ENCODE measurements at regions not wholly inside any gene's neighbourhood (a gene's known extent, or its start where the extent isn't known, plus 50 kb on each side); places are given as distances from the start of the nearest gene placed in this dataset.

- H3K4me1 ChIP-seq (ENCODE audit: control insufficient read depth in 1 of 2, insufficient read depth in 2 of 2, low read length in 2 of 2), result no peaks in the 10 kb centered on the region
- H3K27me3 ChIP-seq (ENCODE audit: control insufficient read depth in 2 of 2, insufficient read depth in 2 of 2, low read length in 2 of 2), result no peaks in the 10 kb centered on the region
- peaks cover 0 to 8% (median 2%) of the 10 kb centered on the region in 3 donors for H3K27me3 Mint-ChIP-seq (ENCODE audit: low read depth in 3 of 3)
- no peak overlapping the region for H3K27ac Mint-ChIP-seq
- no peak overlapping the region for H3K9ac ChIP-seq (ENCODE audit: insufficient read depth, low read length, poor library complexity, severe bottlenecking)
- no peaks in the 10 kb centered on the region for H4K20me1 ChIP-seq (ENCODE audit: insufficient read depth, low read length)
- intact Hi-C loops (cut with micrococcal nuclease), result no loop called here
- 100% methylated on average over 1 of the region's 1 CpG for WGBS (ENCODE audit: insufficient coverage)
- peaks cover 0 to 3% of the 10 kb centered on the region in 2 donors for H3K9me3 ChIP-seq (replicated peaks in 1 of 2; ENCODE audit: control insufficient read depth in 1 of 2, insufficient read depth in 1 of 2, low read length in 2 of 2)
- peaks cover 0 to 6% (median 3%) of the 10 kb centered on the region in 7 donors for H3K9me3 Mint-ChIP-seq
- no peaks in the 10 kb centered on the region for H3K4me1 Mint-ChIP-seq
- TF ChIP-seq CTCF (IDR thresholded peaks at IDR 0.05), result no peak
- H3K36me3 Mint-ChIP-seq, result no peaks in the 10 kb centered on the region
- no peak overlapping the region for H3K4me3 Mint-ChIP-seq
- DNase-seq, result no peak
- H3K36me3 ChIP-seq (replicated peaks in 1 of 2; ENCODE audit: control insufficient read depth in 1 of 2, insufficient read depth in 2 of 2, low read length in 2 of 2), result no peaks in the 10 kb centered on the region
- H3K79me2 ChIP-seq (ENCODE audit: insufficient read depth, low read length), result no peaks in the 10 kb centered on the region
- H2AFZ ChIP-seq (ENCODE audit: insufficient read depth, low read depth, low read length, poor library complexity, severe bottlenecking), result no peak overlapping the region
- H3K4me3 ChIP-seq (replicated peaks in 1 of 3; ENCODE audit: low read depth in 2 of 3, low read length in 3 of 3), result no peak overlapping the region
- H3K27ac ChIP-seq (ENCODE audit: low read depth in 1 of 2, low read length in 2 of 2), result no peak overlapping the region
- H3K4me2 ChIP-seq (replicated peaks; ENCODE audit: extremely low read depth, low read length, poor library complexity, severe bottlenecking), result no peak overlapping the region
These were observed 58.4 kb upstream of the IGSF21 start for GRCh38 chr1:18049228-18049627.

- Histone ChIP-seq H3K4me2 (replicated peaks; ENCODE audit: extremely low read depth, low read length, poor library complexity, severe bottlenecking) (no peak overlapping the region), H3K36me3 (replicated peaks in 1 of 2; ENCODE audit: control insufficient read depth in 1 of 2, insufficient read depth in 2 of 2, low read length in 2 of 2) (no peaks in the 10 kb centered on the region), H4K20me1 (ENCODE audit: insufficient read depth, low read length) (no peaks in the 10 kb centered on the region), H3K27ac (ENCODE audit: low read depth in 1 of 2, low read length in 2 of 2) (no peak overlapping the region), H3K9ac (ENCODE audit: insufficient read depth, low read length, poor library complexity, severe bottlenecking) (no peak overlapping the region), H3K9me3 (replicated peaks in 1 of 2; ENCODE audit: control insufficient read depth in 1 of 2, insufficient read depth in 1 of 2, low read length in 2 of 2) (peaks cover 0 to 3% of the 10 kb centered on the region in 2 donors), H3K79me2 (ENCODE audit: insufficient read depth, low read length) (no peaks in the 10 kb centered on the region), H3K4me3 (replicated peaks in 1 of 3; ENCODE audit: low read depth in 2 of 3, low read length in 3 of 3) (no peak overlapping the region), H3K27me3 (ENCODE audit: control insufficient read depth in 2 of 2, insufficient read depth in 2 of 2, low read length in 2 of 2) (no peaks in the 10 kb centered on the region), H3K4me1 (ENCODE audit: control insufficient read depth in 1 of 2, insufficient read depth in 2 of 2, low read length in 2 of 2) (no peaks in the 10 kb centered on the region), H2AFZ (ENCODE audit: insufficient read depth, low read depth, low read length, poor library complexity, severe bottlenecking) (no peak overlapping the region)
- peaks cover 0 to 6% (median 1%) of the 10 kb centered on the region in 3 donors for H3K27me3 Mint-ChIP-seq (ENCODE audit: low read depth in 3 of 3)
- no peak for TF ChIP-seq CTCF (IDR thresholded peaks at IDR 0.05)
- H3K4me1 Mint-ChIP-seq, result no peaks in the 10 kb centered on the region
- intact Hi-C loops (cut with micrococcal nuclease), result loop anchor here in 1 of 2 donors (10.0 kb wide), 1 partner anchor 62 kb away; no protein-coding TSS in a partner anchor
- no peak overlapping the region for H3K4me3 Mint-ChIP-seq
- no peak overlapping the region for H3K27ac Mint-ChIP-seq
- H3K36me3 Mint-ChIP-seq, result no peaks in the 10 kb centered on the region
- DNase-seq, result no peak
- no CpG with 5 or more reads among the region's 8 CpGs for WGBS (ENCODE audit: insufficient coverage)
- peaks cover 0 to 6% (median 3%) of the 10 kb centered on the region in 7 donors for H3K9me3 Mint-ChIP-seq
These were observed 54.9 kb upstream of the IGSF21 start for GRCh38 chr1:18052671-18053070.

Measured in CD14-positive monocyte (primary cell).